HCT116 (cell line): ENCODE measurements at regions not wholly inside any gene's neighbourhood (a gene's known extent, or its start where the extent isn't known, plus 50 kb on each side); places are given as distances from the start of the nearest gene placed in this dataset.

Source experiments
- ATAC-seq: fragments of 200-7000 bp; cut with Tn5 transposase; 2 replicates; pipeline ENCODE4 v1.9.1; 2020; ENCODE audit warnings: mild to moderate bottlenecking, moderate library complexity
- BruUV-seq: library from RNA; stranded (reverse); fragments of 400-500 nt; replicated peaks from 2 replicates; lab custom pipeline; 2021; lab: Mats Ljungman, UMichigan
- CTCF ChIA-PET: fragments of 300-600 bp; sonication (Branson Sonifier 250); formaldehyde crosslinking; loops from one replicate; lab custom pipeline; 2021; ENCODE audit warnings: antibody characterized with exemption; lab: Charles Lee
- POLR2A ChIA-PET: fragments of 300-600, 350-600 bp; sonication (Branson Sonifier 250); formaldehyde crosslinking; loops from one replicate; lab custom pipeline; 2021; ENCODE audit warnings: antibody characterized with exemption; lab: Charles Lee
- RAD21 ChIA-PET, 2 experiments: fragments of 300-600 bp; sonication (Branson Sonifier 250); formaldehyde crosslinking; loops; one replicate each; lab custom pipeline; 2023; ENCODE audit warnings: low total read pairs in 2 of 2; ENCODE audit not compliant: uncharacterized antibody in 2 of 2, unreplicated experiment in 2 of 2, low non-redundant PET in 1 of 2; lab: Charles Lee
- DNase-seq: peaks from one replicate; pipeline ENCODE4 v3.0.0-alpha.2; 2010; ENCODE audit warnings: low read depth, low spot score
- H2AFZ ChIP-seq: fragments of 200-600 bp; shearing (Covaris generic), sonication (generic); 2 replicates; pipeline ENCODE4 v1.6.1; 2017; ENCODE audit warnings: low read depth, mixed run types, mixed read lengths, antibody characterized with exemption, low read length; ENCODE audit not compliant: poor library complexity, severe bottlenecking
- H3K27ac ChIP-seq: 2 replicates; pipeline ENCODE4 v1.5.1; 2012; ENCODE audit warnings: low read depth, low read length
- H3K27me3 ChIP-seq: fragments of 200-600 bp; sonication (generic); 2 replicates; pipeline ENCODE4 v1.6.1; 2016; ENCODE audit warnings: mixed run types, low read length, mixed read lengths; ENCODE audit not compliant: insufficient read depth
- H3K36me3 ChIP-seq, 2 experiments: fragments of 200-500 bp in 1 of 2; fragments of 200-600 bp in 1 of 2; sonication (Bioruptor generic) in 1 of 2; sonication (generic) in 1 of 2; 2 replicates each; pipeline versions ENCODE4 v1.5.1 to v1.6.1; 2014 to 2016; ENCODE audit warnings: low read length in 2 of 2, inconsistent platforms in 1 of 2, mixed read lengths in 1 of 2, mixed run types in 1 of 2; ENCODE audit not compliant: insufficient read depth in 2 of 2, control insufficient read depth in 1 of 2
- H3K4me1 ChIP-seq, 2 experiments: fragments of 200-600 bp in 1 of 2; sonication (generic) in 1 of 2; 2 replicates each; pipeline versions ENCODE4 v1.5.1 to v1.6.1; 2012 to 2017; ENCODE audit warnings: low read length in 2 of 2, inconsistent platforms in 1 of 2, mild to moderate bottlenecking in 1 of 2, mixed read lengths in 1 of 2, mixed run types in 1 of 2, moderate library complexity in 1 of 2; ENCODE audit not compliant: insufficient read depth in 2 of 2, control insufficient read depth in 1 of 2
- H3K4me2 ChIP-seq: fragments of 200-600 bp; sonication (generic); 2 replicates; pipeline ENCODE4 v1.6.1; 2017; ENCODE audit warnings: mixed run types, low read length, mixed read lengths
- H3K4me3 ChIP-seq, 2 experiments: fragments of 200-600 bp in 1 of 2; sonication (generic) in 1 of 2; replicated peaks in 1 of 2; 2 replicates each; pipeline ENCODE4 v1.5.1; 2011 to 2016; ENCODE audit warnings: low read length in 2 of 2, control low read depth in 1 of 2, low read depth in 1 of 2, mild to moderate bottlenecking in 1 of 2, mixed read lengths in 1 of 2, mixed run types in 1 of 2
- H3K79me2 ChIP-seq: fragments of 200-600 bp; sonication (generic); 2 replicates; pipeline ENCODE4 v1.6.1; 2017; ENCODE audit warnings: mild to moderate bottlenecking, mixed run types, low read length, moderate library complexity, mixed read lengths; ENCODE audit not compliant: insufficient read depth
- H3K9ac ChIP-seq: fragments of 200-600 bp; sonication (generic); 2 replicates; pipeline ENCODE4 v1.6.1; 2016; ENCODE audit warnings: low read length, mixed read lengths
- H3K9me2 ChIP-seq: fragments of 200-600 bp; sonication (generic), shearing (Covaris generic); 2 replicates; pipeline ENCODE4 v1.6.1; 2017; ENCODE audit warnings: mixed run types, mild to moderate bottlenecking, moderate library complexity; ENCODE audit not compliant: insufficient read depth
- H3K9me3 ChIP-seq, 2 experiments: fragments of 200-500 bp in 1 of 2; fragments of 200-600 bp in 1 of 2; sonication (Bioruptor generic) in 1 of 2; sonication (generic) in 1 of 2; 2 replicates each; pipeline ENCODE4 v1.6.1; 2014 to 2017; ENCODE audit warnings: low read length in 2 of 2, mixed read lengths in 2 of 2, inconsistent platforms in 1 of 2, low read depth in 1 of 2, mild to moderate bottlenecking in 1 of 2, mixed run types in 1 of 2, moderate library complexity in 1 of 2; ENCODE audit not compliant: control insufficient read depth in 1 of 2, insufficient read depth in 1 of 2
- H4K20me1 ChIP-seq: fragments of 200-600 bp; sonication (generic), shearing (Covaris generic); 2 replicates; pipeline ENCODE4 v1.6.1; 2017; ENCODE audit warnings: mixed run types, mild to moderate bottlenecking, moderate library complexity; ENCODE audit not compliant: insufficient read depth
- CBX3 ChIP-seq: IDR thresholded peaks from 2 replicates; pipeline ENCODE4 v1.6.1; 2012; ENCODE audit warnings: low read depth
- CEBPB ChIP-seq: IDR thresholded peaks from 2 replicates; pipeline ENCODE4 v1.6.1; 2012; ENCODE audit warnings: low read depth
- EGR1 ChIP-seq: IDR thresholded peaks from 2 replicates; pipeline ENCODE4 v1.6.1; 2012; ENCODE audit warnings: low read depth
- ELF1 ChIP-seq: IDR thresholded peaks from 2 replicates; pipeline ENCODE4 v1.6.1; 2012; ENCODE audit warnings: low read depth, borderline replicate concordance
- EZH2 ChIP-seq: fragments of 200-600 bp; sonication (generic); IDR thresholded peaks from 2 replicates; pipeline ENCODE4 v1.6.1; 2017; ENCODE audit warnings: antibody characterized with exemption, mixed run types
- EZH2phosphoT487 ChIP-seq: fragments of 200-600 bp; IDR thresholded peaks from 2 replicates; pipeline ENCODE4 v1.6.1; 2018; ENCODE audit warnings: antibody characterized with exemption, borderline replicate concordance
- FOSL1 ChIP-seq: IDR thresholded peaks from 2 replicates; pipeline ENCODE4 v1.6.1; 2012; ENCODE audit warnings: low read depth
- JUND ChIP-seq: IDR thresholded peaks from 2 replicates; pipeline ENCODE4 v1.6.1; 2012
- POLR2AphosphoS5 ChIP-seq: IDR thresholded peaks from 2 replicates; pipeline ENCODE4 v1.6.1; 2011; ENCODE audit warnings: mild to moderate bottlenecking, low read depth, low read length, moderate library complexity
- SIN3A ChIP-seq: IDR thresholded peaks from 2 replicates; pipeline ENCODE4 v1.6.1; 2012; ENCODE audit warnings: low read depth
- SP1 ChIP-seq: IDR thresholded peaks from 2 replicates; pipeline ENCODE4 v1.6.1; 2012; ENCODE audit warnings: low read depth
- SRF ChIP-seq: IDR thresholded peaks from 2 replicates; pipeline ENCODE4 v1.6.1; 2012; ENCODE audit warnings: low read depth
- TCF7L2 ChIP-seq: IDR thresholded peaks from 2 replicates; pipeline ENCODE4 v1.7.0; 2011; ENCODE audit warnings: borderline replicate concordance, inconsistent platforms; ENCODE audit not compliant: insufficient read depth, insufficient read length; ENCODE audit errors: extremely low read depth
- YY1 ChIP-seq: IDR thresholded peaks from 2 replicates; pipeline ENCODE4 v1.6.1; 2011; ENCODE audit warnings: low read length, low read depth, moderate library complexity, mild to moderate bottlenecking; ENCODE audit not compliant: insufficient replicate concordance; ENCODE audit errors: extremely low read depth
- ZFX ChIP-seq: fragments of 450-650 bp; IDR thresholded peaks from 2 replicates; pipeline ENCODE4 v1.6.1; 2017
- ZNF274 ChIP-seq: fragments of 200-500 bp; sonication (Bioruptor generic); IDR thresholded peaks from 2 replicates; pipeline ENCODE4 v1.6.1; 2014; ENCODE audit warnings: mild to moderate bottlenecking, low read depth, low read length, inconsistent platforms
- intact Hi-C: fragments of 100-400 bp; cut with micrococcal nuclease; formaldehyde crosslinking; loops from 2 replicates; pipeline ENCODE4 v1.10.0; 2022
- TF ChIP-seq, protein P1 (sequence below): IDR thresholded peaks from 2 replicates; pipeline ENCODE4 v1.6.1; 2012; ENCODE audit warnings: low read depth
- TF ChIP-seq, protein P2 (sequence below), 3 experiments: fragments of 200-600 bp in 1 of 3; sonication (generic) in 1 of 3; IDR thresholded peaks in 2 of 3; conservative IDR thresholded peaks in 1 of 3; 2 replicates each; pipeline ENCODE4 v1.5.1; 2012 to 2017; ENCODE audit warnings: low read depth in 2 of 3, low read length in 2 of 3, antibody characterized with exemption in 1 of 3, borderline replicate concordance in 1 of 3, control low read depth in 1 of 3, mild to moderate bottlenecking in 1 of 3, mixed read lengths in 1 of 3, mixed run types in 1 of 3, moderate library complexity in 1 of 3; ENCODE audit not compliant: insufficient read depth in 1 of 3
- TF ChIP-seq, protein P3 (sequence below): IDR thresholded peaks from 2 replicates; pipeline ENCODE4 v1.6.1; 2012
- TF ChIP-seq, protein P4 (sequence below): IDR thresholded peaks from 2 replicates; pipeline ENCODE4 v1.6.1; 2011; ENCODE audit warnings: mild to moderate bottlenecking, low read length, moderate library complexity; ENCODE audit not compliant: insufficient replicate concordance; ENCODE audit errors: extremely low read depth

DNA sequence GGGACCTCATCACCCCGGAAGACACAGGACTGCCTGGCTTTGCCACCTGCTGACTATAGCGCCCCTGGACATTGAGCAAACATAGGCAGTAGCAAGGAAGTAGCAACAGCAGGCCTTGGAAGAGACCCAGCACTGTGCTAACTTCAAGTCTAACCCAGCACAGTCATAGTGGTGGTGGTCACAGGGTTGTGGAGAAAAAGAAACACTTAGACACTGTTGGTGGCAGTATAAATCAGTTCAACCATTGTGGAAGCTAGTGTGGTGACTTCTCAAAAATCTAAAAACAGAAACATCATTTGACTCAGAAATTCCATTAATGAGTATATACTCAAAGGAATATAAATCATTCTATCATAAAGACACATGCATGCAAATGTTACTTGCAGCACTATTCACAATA is 874.0 kb upstream of the EPHA5 start:
- ATAC-seq (no peak), DNase-seq (no peak)
- ChIA-PET CTCF (no interaction called here), RAD21 (no interaction called here), POLR2A (no interaction called here)
- H3K36me3 ChIP-seq, result no peaks in the 10 kb centered on the region
- H3K9me3 ChIP-seq, result peaks cover 0 to 17% of the 10 kb centered on the region in 2 experiments; a peak in 2 of 4 replicates
- no peak overlapping the region for H2AFZ ChIP-seq
- H3K4me1 ChIP-seq, result no peaks in the 10 kb centered on the region
- H3K79me2 ChIP-seq, result no peaks in the 10 kb centered on the region
- H3K4me3 ChIP-seq, result no peak overlapping the region
- H3K9ac ChIP-seq, result no peak overlapping the region
- intact Hi-C loops, result no loop called here
- no peak overlapping the region for H3K27ac ChIP-seq
- H3K9me2 ChIP-seq, result no peaks in the 10 kb centered on the region
- no peak for TF ChIP-seq CBX3
- TF ChIP-seq, protein P1, sequence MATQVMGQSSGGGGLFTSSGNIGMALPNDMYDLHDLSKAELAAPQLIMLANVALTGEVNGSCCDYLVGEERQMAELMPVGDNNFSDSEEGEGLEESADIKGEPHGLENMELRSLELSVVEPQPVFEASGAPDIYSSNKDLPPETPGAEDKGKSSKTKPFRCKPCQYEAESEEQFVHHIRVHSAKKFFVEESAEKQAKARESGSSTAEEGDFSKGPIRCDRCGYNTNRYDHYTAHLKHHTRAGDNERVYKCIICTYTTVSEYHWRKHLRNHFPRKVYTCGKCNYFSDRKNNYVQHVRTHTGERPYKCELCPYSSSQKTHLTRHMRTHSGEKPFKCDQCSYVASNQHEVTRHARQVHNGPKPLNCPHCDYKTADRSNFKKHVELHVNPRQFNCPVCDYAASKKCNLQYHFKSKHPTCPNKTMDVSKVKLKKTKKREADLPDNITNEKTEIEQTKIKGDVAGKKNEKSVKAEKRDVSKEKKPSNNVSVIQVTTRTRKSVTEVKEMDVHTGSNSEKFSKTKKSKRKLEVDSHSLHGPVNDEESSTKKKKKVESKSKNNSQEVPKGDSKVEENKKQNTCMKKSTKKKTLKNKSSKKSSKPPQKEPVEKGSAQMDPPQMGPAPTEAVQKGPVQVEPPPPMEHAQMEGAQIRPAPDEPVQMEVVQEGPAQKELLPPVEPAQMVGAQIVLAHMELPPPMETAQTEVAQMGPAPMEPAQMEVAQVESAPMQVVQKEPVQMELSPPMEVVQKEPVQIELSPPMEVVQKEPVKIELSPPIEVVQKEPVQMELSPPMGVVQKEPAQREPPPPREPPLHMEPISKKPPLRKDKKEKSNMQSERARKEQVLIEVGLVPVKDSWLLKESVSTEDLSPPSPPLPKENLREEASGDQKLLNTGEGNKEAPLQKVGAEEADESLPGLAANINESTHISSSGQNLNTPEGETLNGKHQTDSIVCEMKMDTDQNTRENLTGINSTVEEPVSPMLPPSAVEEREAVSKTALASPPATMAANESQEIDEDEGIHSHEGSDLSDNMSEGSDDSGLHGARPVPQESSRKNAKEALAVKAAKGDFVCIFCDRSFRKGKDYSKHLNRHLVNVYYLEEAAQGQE, result no peak
- TF ChIP-seq ZFX, result no peak
- no peak for TF ChIP-seq JUND
- no peak for TF ChIP-seq EGR1
- TF ChIP-seq, protein P2, sequence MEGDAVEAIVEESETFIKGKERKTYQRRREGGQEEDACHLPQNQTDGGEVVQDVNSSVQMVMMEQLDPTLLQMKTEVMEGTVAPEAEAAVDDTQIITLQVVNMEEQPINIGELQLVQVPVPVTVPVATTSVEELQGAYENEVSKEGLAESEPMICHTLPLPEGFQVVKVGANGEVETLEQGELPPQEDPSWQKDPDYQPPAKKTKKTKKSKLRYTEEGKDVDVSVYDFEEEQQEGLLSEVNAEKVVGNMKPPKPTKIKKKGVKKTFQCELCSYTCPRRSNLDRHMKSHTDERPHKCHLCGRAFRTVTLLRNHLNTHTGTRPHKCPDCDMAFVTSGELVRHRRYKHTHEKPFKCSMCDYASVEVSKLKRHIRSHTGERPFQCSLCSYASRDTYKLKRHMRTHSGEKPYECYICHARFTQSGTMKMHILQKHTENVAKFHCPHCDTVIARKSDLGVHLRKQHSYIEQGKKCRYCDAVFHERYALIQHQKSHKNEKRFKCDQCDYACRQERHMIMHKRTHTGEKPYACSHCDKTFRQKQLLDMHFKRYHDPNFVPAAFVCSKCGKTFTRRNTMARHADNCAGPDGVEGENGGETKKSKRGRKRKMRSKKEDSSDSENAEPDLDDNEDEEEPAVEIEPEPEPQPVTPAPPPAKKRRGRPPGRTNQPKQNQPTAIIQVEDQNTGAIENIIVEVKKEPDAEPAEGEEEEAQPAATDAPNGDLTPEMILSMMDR (IDR thresholded peaks at IDR 0.05 in 2 of 3, conservative IDR thresholded peaks at IDR 0.05 in 1 of 3; ENCODE audit: borderline replicate concordance in 1 of 3, insufficient read depth in 1 of 3, low read depth in 2 of 3, low read length in 2 of 3), result no peak
- no peak for TF ChIP-seq POLR2AphosphoS5
- TF ChIP-seq TCF7L2, result no peak
- no peak for TF ChIP-seq CEBPB
- no peak for TF ChIP-seq FOSL1
- no peak for TF ChIP-seq EZH2
- no peak for TF ChIP-seq ELF1
- no peak for TF ChIP-seq ZNF274
- no peak for TF ChIP-seq YY1
- no peak for TF ChIP-seq SP1
- TF ChIP-seq, protein P3, sequence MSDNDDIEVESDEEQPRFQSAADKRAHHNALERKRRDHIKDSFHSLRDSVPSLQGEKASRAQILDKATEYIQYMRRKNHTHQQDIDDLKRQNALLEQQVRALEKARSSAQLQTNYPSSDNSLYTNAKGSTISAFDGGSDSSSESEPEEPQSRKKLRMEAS, result no peak
- no peak for TF ChIP-seq SRF
- TF ChIP-seq, protein P4, sequence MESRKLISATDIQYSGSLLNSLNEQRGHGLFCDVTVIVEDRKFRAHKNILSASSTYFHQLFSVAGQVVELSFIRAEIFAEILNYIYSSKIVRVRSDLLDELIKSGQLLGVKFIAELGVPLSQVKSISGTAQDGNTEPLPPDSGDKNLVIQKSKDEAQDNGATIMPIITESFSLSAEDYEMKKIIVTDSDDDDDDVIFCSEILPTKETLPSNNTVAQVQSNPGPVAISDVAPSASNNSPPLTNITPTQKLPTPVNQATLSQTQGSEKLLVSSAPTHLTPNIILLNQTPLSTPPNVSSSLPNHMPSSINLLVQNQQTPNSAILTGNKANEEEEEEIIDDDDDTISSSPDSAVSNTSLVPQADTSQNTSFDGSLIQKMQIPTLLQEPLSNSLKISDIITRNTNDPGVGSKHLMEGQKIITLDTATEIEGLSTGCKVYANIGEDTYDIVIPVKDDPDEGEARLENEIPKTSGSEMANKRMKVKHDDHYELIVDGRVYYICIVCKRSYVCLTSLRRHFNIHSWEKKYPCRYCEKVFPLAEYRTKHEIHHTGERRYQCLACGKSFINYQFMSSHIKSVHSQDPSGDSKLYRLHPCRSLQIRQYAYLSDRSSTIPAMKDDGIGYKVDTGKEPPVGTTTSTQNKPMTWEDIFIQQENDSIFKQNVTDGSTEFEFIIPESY, result no peak
- TF ChIP-seq SIN3A, result no peak
- TF ChIP-seq EZH2phosphoT487, result no peak
- H4K20me1 ChIP-seq, result no peaks in the 10 kb centered on the region; the same call in 1 of the 2 replicates
- no TSS peak for BruUV-seq
- H3K4me2 ChIP-seq, result no peak overlapping the region
- H3K27me3 ChIP-seq, result no peaks in the 10 kb centered on the region
